ENCODE measurements at regions not wholly inside any gene's neighbourhood (a gene's known extent, or its start where the extent isn't known, plus 50 kb on each side); places are given as distances from the start of the nearest gene placed in this dataset.

DNA sequence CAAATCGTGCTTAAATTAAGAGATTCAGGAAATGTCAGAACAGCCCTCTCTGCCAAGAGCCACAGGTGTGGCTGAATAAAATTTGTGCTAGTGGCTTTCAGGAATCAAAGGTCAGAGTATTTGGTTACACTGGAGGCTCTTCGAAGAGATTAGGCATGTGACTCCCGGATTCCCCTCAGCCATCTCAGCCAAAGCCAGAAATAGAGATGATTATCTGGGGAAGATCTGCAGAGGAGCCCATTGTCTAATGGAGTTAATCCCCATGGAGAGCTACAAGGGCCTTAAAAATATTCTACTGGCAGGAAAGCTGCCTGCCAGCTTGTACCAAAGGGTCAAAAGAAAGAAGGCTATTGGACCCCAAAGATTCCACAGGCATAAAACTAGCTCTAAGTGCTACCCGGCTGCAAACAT is 1259.5 kb downstream of the TBC1D22A start:
- Histone ChIP-seq H3K9ac (ENCODE audit: low read length) (no peak overlapping the region), H3K36me3 (replicated peaks; ENCODE audit: insufficient read depth, low read length) (peaks cover 3% of the 10 kb centered on the region; the same call in 1 of the 2 replicates), H3F3A (ENCODE audit: insufficient read depth, low read length) (peaks cover 9% of the 10 kb centered on the region), H3K4me3 (ENCODE audit: low read length) (no peak overlapping the region), H3K79me2 (ENCODE audit: low read length) (no peaks in the 10 kb centered on the region), H4K20me1 (ENCODE audit: insufficient read depth, low read length) (no peaks in the 10 kb centered on the region), H3K9me3 (replicated peaks; ENCODE audit: insufficient read depth, low read length) (no peaks in the 10 kb centered on the region), H3K9me2 (replicated peaks; ENCODE audit: insufficient read depth, low read length) (no peaks in the 10 kb centered on the region), H3K27me3 (replicated peaks; ENCODE audit: insufficient read depth, low read length) (no peaks in the 10 kb centered on the region), H3K27ac (ENCODE audit: low read length) (peak overlapping the region; percentile 67; the same call in 1 of the 2 replicates), H3K4me2 (ENCODE audit: low read depth, low read length) (peak overlapping the region; percentile 36; the same call in 1 of the 2 replicates), H2AFZ (ENCODE audit: low read length) (peak overlapping the region; percentile 36; the same call in 1 of the 2 replicates), H3K4me1 (ENCODE audit: low read length) (peaks cover 31% of the 10 kb centered on the region)
- TF ChIP-seq, protein P1, sequence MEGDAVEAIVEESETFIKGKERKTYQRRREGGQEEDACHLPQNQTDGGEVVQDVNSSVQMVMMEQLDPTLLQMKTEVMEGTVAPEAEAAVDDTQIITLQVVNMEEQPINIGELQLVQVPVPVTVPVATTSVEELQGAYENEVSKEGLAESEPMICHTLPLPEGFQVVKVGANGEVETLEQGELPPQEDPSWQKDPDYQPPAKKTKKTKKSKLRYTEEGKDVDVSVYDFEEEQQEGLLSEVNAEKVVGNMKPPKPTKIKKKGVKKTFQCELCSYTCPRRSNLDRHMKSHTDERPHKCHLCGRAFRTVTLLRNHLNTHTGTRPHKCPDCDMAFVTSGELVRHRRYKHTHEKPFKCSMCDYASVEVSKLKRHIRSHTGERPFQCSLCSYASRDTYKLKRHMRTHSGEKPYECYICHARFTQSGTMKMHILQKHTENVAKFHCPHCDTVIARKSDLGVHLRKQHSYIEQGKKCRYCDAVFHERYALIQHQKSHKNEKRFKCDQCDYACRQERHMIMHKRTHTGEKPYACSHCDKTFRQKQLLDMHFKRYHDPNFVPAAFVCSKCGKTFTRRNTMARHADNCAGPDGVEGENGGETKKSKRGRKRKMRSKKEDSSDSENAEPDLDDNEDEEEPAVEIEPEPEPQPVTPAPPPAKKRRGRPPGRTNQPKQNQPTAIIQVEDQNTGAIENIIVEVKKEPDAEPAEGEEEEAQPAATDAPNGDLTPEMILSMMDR (IDR thresholded peaks at IDR 0.05; ENCODE audit: low read length), result no peak
- TF ChIP-seq EZH2 (optimal IDR thresholded peaks at IDR 0.05; ENCODE audit: low read depth, low read length), result no peak
- peak; percentile 70 for DNase-seq

- Histone ChIP-seq H3K9me3 (replicated peaks; ENCODE audit: insufficient read depth, low read length) (no peaks in the 10 kb centered on the region), H3K79me2 (ENCODE audit: low read length) (no peaks in the 10 kb centered on the region), H3K27ac (ENCODE audit: low read length) (no peak overlapping the region), H3K36me3 (replicated peaks; ENCODE audit: insufficient read depth, low read length) (peaks cover 3% of the 10 kb centered on the region; the same call in 1 of the 2 replicates), H3K9ac (ENCODE audit: low read length) (no peak overlapping the region), H3F3A (ENCODE audit: insufficient read depth, low read length) (peaks cover 9% of the 10 kb centered on the region), H3K27me3 (replicated peaks; ENCODE audit: insufficient read depth, low read length) (no peaks in the 10 kb centered on the region), H2AFZ (ENCODE audit: low read length) (no peak overlapping the region), H3K9me2 (replicated peaks; ENCODE audit: insufficient read depth, low read length) (no peaks in the 10 kb centered on the region), H3K4me2 (ENCODE audit: low read depth, low read length) (no peak overlapping the region), H3K4me3 (ENCODE audit: low read length) (no peak overlapping the region), H4K20me1 (ENCODE audit: insufficient read depth, low read length) (no peaks in the 10 kb centered on the region), H3K4me1 (ENCODE audit: low read length) (peaks cover 25% of the 10 kb centered on the region)
- TF ChIP-seq, protein P1 (IDR thresholded peaks at IDR 0.05; ENCODE audit: low read length), result no peak
- TF ChIP-seq EZH2phosphoT487 (IDR thresholded peaks at IDR 0.05; ENCODE audit: low read length) (no peak), EZH2 (optimal IDR thresholded peaks at IDR 0.05; ENCODE audit: low read depth, low read length) (no peak)
- no peak for DNase-seq
Observed at GRCh38 chr22:48018346-48018745, 1255.9 kb downstream of the TBC1D22A start.

DNA sequence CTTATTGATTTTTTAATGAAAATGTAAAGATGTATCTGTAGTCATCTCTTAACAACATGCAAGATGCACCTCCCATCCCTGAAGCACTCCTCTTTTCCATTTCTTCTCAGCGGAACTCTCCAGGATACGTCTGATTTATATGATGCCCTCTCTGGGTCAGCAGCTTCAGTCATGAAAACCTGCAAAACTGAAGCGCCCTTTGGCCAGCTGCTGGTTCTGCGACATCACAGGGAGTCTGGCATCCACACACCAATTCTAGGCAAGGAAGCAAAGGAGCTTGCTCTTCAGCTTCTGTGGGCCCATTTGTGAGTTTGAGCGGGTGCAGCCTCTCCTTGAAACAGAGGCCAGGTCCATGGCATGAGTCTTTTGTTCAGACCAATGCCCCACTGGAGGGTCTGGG is 1253.3 kb downstream of the TBC1D22A start:
- TF ChIP-seq EZH2phosphoT487 (IDR thresholded peaks at IDR 0.05; ENCODE audit: low read length) (no peak), EZH2 (optimal IDR thresholded peaks at IDR 0.05; ENCODE audit: low read depth, low read length) (no peak)
- TF ChIP-seq, protein P1 (IDR thresholded peaks at IDR 0.05; ENCODE audit: low read length), result no peak
- H3K27ac ChIP-seq (ENCODE audit: low read length), result no peak overlapping the region
- no peaks in the 10 kb centered on the region for H3K9me2 ChIP-seq (replicated peaks; ENCODE audit: insufficient read depth, low read length)
- H3K79me2 ChIP-seq (ENCODE audit: low read length), result no peaks in the 10 kb centered on the region
- H2AFZ ChIP-seq (ENCODE audit: low read length), result no peak overlapping the region
- H3K36me3 ChIP-seq (replicated peaks; ENCODE audit: insufficient read depth, low read length), result peaks cover 3% of the 10 kb centered on the region; the same call in 1 of the 2 replicates
- DNase-seq, result no peak
- H3K4me1 ChIP-seq (ENCODE audit: low read length), result peaks cover 2% of the 10 kb centered on the region
- no peak overlapping the region for H3K4me3 ChIP-seq (ENCODE audit: low read length)
- no peak overlapping the region for H3K9ac ChIP-seq (ENCODE audit: low read length)
- H3K4me2 ChIP-seq (ENCODE audit: low read depth, low read length), result no peak overlapping the region
- no peaks in the 10 kb centered on the region for H3F3A ChIP-seq (ENCODE audit: insufficient read depth, low read length)
- H3K27me3 ChIP-seq (replicated peaks; ENCODE audit: insufficient read depth, low read length), result no peaks in the 10 kb centered on the region
- H3K9me3 ChIP-seq (replicated peaks; ENCODE audit: insufficient read depth, low read length), result no peaks in the 10 kb centered on the region
- no peaks in the 10 kb centered on the region for H4K20me1 ChIP-seq (ENCODE audit: insufficient read depth, low read length)

Measured in MM.1S (cell line).